OCI-LY3 (cell line): ENCODE measurements at regions not wholly inside any gene's neighbourhood (a gene's known extent, or its start where the extent isn't known, plus 50 kb on each side); places are given as distances from the start of the nearest gene placed in this dataset.

Source experiments
- H2AFZ ChIP-seq: fragments of 200-600, 300-600 bp; shearing (Covaris generic); 2 replicates; pipeline ENCODE4 v1.6.0; 2014; ENCODE audit warnings: antibody characterized with exemption, low read depth, low read length
- H3K27ac ChIP-seq: fragments of 200-600, 300-600 bp; sonication (generic); 2 replicates; pipeline ENCODE4 v1.5.1; 2014; ENCODE audit warnings: mild to moderate bottlenecking, low read length, moderate library complexity, mixed read lengths
- H3K27me3 ChIP-seq: fragments of 200-600, 300-600 bp; sonication (generic); 2 replicates; pipeline ENCODE4 v1.6.1; 2014; ENCODE audit warnings: low read depth, low read length, mixed read lengths
- H3K36me3 ChIP-seq: fragments of 200-600, 300-600 bp; sonication (generic); replicated peaks from 2 replicates; pipeline ENCODE3; 2014; ENCODE audit warnings: low read depth, low read length, mixed read lengths
- H3K4me1 ChIP-seq: fragments of 300-600, 200-600 bp; sonication (generic); 2 replicates; pipeline ENCODE4 v1.6.1; 2014; ENCODE audit warnings: low read length, mixed read lengths
- H3K4me2 ChIP-seq: fragments of 200-600, 300-600 bp; sonication (generic); 2 replicates; pipeline ENCODE4 v1.6.1; 2014; ENCODE audit warnings: low read length, mixed read lengths
- H3K4me3 ChIP-seq: fragments of 300-600, 200-600 bp; sonication (generic); 2 replicates; pipeline ENCODE4 v1.5.1; 2014; ENCODE audit warnings: antibody characterized with exemption, mild to moderate bottlenecking, low read length, moderate library complexity
- H3K79me2 ChIP-seq: fragments of 300-600, 200-600 bp; shearing (Covaris generic); 2 replicates; pipeline ENCODE4 v1.6.1; 2014; ENCODE audit warnings: mild to moderate bottlenecking, low read length, mixed read lengths
- H3K9ac ChIP-seq: fragments of 300-600, 200-600 bp; shearing (Covaris generic); 2 replicates; pipeline ENCODE4 v1.6.0; 2014; ENCODE audit warnings: mild to moderate bottlenecking, low read length, moderate library complexity
- H3K9me3 ChIP-seq: fragments of 200-600, 300-600 bp; shearing (Covaris generic); 2 replicates; pipeline ENCODE4 v1.6.1; 2014; ENCODE audit warnings: low read length, mixed read lengths; ENCODE audit not compliant: insufficient read depth
- H4K20me1 ChIP-seq: fragments of 200-600, 300-600 bp; sonication (generic); 2 replicates; pipeline ENCODE4 v1.6.1; 2016; ENCODE audit warnings: low read length, mixed read lengths; ENCODE audit not compliant: insufficient read depth
- EZH2phosphoT487 ChIP-seq: fragments of 200-600 bp; shearing (Covaris generic); IDR thresholded peaks from 2 replicates; pipeline ENCODE4 v1.6.1; 2018; ENCODE audit warnings: antibody characterized with exemption, mixed run types, low read depth
- TF ChIP-seq, protein P1 (sequence below): fragments of 200-600, 300-600 bp; sonication (generic); IDR thresholded peaks from 2 replicates; pipeline ENCODE4 v1.5.1; 2014; ENCODE audit warnings: antibody characterized with exemption, low read length, low read depth

DNA sequence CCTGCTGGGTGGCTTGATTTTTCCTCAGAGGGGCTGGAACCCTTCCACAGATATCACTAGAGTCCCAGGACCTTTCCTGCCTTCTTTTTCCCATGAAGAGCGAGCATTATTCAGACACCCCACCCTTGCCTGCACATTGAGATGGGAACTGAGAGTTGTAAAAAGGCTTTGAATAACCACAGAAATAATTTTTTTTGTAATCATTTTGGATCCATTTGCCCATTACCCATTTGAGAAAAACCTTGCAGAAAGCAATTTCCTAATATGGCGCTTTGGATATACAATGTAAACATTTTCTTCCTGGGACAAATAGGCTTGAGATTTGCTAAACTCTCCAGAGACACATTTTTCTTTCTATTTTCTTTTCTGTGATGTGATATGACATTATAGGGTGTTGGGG, 250.6 kb downstream of the MSRB3 start:
- no peaks in the 10 kb centered on the region for H3K9me3 ChIP-seq
- no peaks in the 10 kb centered on the region for H3K27me3 ChIP-seq
- H3K4me3 ChIP-seq: no peak overlapping the region
- no peak overlapping the region for H2AFZ ChIP-seq
- H3K36me3 ChIP-seq: no peaks in the 10 kb centered on the region
- H3K4me2 ChIP-seq: no peak overlapping the region
- H3K27ac ChIP-seq: no peak overlapping the region
- H3K4me1 ChIP-seq: no peaks in the 10 kb centered on the region
- no peaks in the 10 kb centered on the region for H4K20me1 ChIP-seq
- no peak overlapping the region for H3K9ac ChIP-seq
- TF ChIP-seq, protein P1, sequence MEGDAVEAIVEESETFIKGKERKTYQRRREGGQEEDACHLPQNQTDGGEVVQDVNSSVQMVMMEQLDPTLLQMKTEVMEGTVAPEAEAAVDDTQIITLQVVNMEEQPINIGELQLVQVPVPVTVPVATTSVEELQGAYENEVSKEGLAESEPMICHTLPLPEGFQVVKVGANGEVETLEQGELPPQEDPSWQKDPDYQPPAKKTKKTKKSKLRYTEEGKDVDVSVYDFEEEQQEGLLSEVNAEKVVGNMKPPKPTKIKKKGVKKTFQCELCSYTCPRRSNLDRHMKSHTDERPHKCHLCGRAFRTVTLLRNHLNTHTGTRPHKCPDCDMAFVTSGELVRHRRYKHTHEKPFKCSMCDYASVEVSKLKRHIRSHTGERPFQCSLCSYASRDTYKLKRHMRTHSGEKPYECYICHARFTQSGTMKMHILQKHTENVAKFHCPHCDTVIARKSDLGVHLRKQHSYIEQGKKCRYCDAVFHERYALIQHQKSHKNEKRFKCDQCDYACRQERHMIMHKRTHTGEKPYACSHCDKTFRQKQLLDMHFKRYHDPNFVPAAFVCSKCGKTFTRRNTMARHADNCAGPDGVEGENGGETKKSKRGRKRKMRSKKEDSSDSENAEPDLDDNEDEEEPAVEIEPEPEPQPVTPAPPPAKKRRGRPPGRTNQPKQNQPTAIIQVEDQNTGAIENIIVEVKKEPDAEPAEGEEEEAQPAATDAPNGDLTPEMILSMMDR: no peak
- no peak for TF ChIP-seq EZH2phosphoT487
- no peaks in the 10 kb centered on the region for H3K79me2 ChIP-seq

DNA sequence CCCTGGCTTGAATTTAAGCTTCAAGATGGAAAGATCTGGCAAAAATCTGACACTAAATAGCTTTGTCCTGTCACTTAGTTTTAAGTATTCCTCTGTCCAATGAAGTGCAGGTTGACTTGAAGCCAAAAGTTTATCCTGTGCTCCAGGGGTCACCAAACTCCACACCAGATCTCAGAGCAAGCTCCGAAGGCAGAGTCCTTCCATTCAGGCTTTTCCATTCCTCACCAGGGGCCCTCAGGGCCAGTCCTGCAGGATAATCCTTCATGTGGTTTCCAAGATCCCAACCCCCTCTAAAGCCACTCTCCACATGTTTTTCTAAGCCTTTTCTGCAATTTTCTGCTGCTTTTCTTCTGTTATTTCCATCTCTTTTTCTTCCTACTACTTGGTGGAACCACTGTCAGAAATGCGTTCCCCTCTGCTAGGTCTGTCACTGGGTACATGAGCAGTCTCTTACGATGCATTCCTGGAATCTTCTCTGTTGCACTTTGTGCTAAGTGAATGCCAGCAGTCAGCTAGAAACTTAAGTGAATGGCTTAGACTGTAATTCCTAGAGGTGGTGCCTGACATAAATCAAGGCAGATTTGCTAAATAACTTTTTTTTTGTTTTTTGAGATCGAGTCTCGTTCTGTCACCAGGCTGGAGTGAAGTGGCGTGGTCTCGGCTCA, 251.4 kb downstream of the MSRB3 start:
- Histone ChIP-seq H4K20me1 (no peaks in the 10 kb centered on the region), H3K9ac (no peak overlapping the region), H3K4me2 (no peak overlapping the region), H3K9me3 (no peaks in the 10 kb centered on the region), H3K27ac (no peak overlapping the region), H2AFZ (no peak overlapping the region), H3K4me1 (no peaks in the 10 kb centered on the region), H3K4me3 (no peak overlapping the region), H3K36me3 (no peaks in the 10 kb centered on the region), H3K79me2 (no peaks in the 10 kb centered on the region), H3K27me3 (no peaks in the 10 kb centered on the region)
- TF ChIP-seq EZH2phosphoT487: no peak
- TF ChIP-seq, protein P1: no peak

DNA sequence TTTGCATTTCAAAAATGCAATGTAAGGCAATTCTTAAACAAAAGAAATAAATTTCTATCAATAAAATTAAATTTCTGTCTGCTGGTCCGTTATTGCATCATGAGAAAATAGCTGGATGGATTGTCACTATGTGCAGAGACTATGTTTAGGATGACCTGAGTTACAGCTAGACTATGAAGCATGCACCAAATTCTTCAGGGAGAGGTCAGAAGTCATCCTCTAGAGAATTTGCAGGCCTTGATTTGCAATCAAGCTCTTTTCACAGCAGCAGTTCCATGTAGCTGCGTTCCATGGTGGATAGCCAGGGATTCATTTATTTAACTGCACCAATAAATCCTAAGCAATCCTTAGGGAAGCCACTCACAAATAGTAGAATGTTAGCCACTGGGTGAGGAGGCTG, 253.7 kb downstream of the MSRB3 start:
- Histone ChIP-seq H3K36me3 (no peaks in the 10 kb centered on the region), H3K9ac (no peak overlapping the region), H3K27me3 (no peaks in the 10 kb centered on the region), H3K4me3 (no peak overlapping the region), H3K4me2 (no peak overlapping the region), H3K9me3 (no peaks in the 10 kb centered on the region), H3K27ac (no peak overlapping the region), H3K79me2 (no peaks in the 10 kb centered on the region), H4K20me1 (no peaks in the 10 kb centered on the region), H2AFZ (no peak overlapping the region), H3K4me1 (peaks cover 4% of the 10 kb centered on the region; the same call in 1 of the 2 replicates)
- TF ChIP-seq, protein P1: no peak
- no peak for TF ChIP-seq EZH2phosphoT487

DNA sequence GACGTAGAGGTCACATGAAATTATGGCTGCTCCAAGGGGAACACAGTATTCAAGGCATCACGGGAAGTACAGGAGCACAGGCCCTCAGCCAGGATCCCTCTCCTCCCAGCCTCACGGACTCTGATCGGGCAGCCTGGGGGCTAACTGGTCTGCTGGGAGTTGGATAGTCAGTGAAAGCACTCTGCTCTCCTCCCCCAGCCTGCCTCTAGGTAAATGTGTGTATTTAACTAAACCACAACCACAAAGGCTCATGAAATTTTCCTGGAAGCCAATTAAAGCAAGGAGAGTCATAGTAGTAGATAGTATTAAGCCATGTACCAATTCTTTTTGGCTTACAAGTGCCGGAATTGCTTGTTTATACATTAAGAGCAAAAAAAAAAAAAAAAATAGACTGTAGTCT, 254.3 kb downstream of the MSRB3 start:
- H3K4me1 ChIP-seq: peaks cover 6% of the 10 kb centered on the region; the same call in 1 of the 2 replicates
- no peaks in the 10 kb centered on the region for H3K9me3 ChIP-seq
- H3K36me3 ChIP-seq: no peaks in the 10 kb centered on the region
- no peak overlapping the region for H3K4me3 ChIP-seq
- H3K27me3 ChIP-seq: no peaks in the 10 kb centered on the region
- no peak overlapping the region for H3K4me2 ChIP-seq
- TF ChIP-seq EZH2phosphoT487: no peak
- TF ChIP-seq, protein P1: no peak
- no peaks in the 10 kb centered on the region for H3K79me2 ChIP-seq
- no peaks in the 10 kb centered on the region for H4K20me1 ChIP-seq
- H3K9ac ChIP-seq: no peak overlapping the region
- no peak overlapping the region for H3K27ac ChIP-seq
- no peak overlapping the region for H2AFZ ChIP-seq
